T-helper 17 cell (primary cell): ENCODE measurements at regions not wholly inside any gene's neighbourhood (a gene's known extent, or its start where the extent isn't known, plus 50 kb on each side); places are given as distances from the start of the nearest gene placed in this dataset.

Source experiments
- ATAC-seq: fragments of 150-1000 bp; cut with Tn5 transposase; 2 replicates; pipeline ENCODE4 v1.10.0; 2021; ENCODE audit warnings: mild to moderate bottlenecking, moderate library complexity
- DNase-seq, 3 donors: peaks; one replicate each; pipeline versions ENCODE4 v3.0.0 to v3.0.0-alpha.2; 2020 to 2021
- H3K9me3 ChIP-seq: one replicate; pipeline ENCODE4 v1.7.0; 2013; ENCODE audit warnings: low read length, mild to moderate bottlenecking; ENCODE audit not compliant: control insufficient read depth, poor library complexity, severe bottlenecking
- H3K27ac Mint-ChIP-seq: one replicate; pipeline ENCODE4 v1.8.0; 2022; ENCODE audit warnings: mild to moderate bottlenecking, moderate library complexity, mixed read lengths
- H3K27me3 Mint-ChIP-seq: one replicate; pipeline ENCODE4 v1.8.0; 2022; ENCODE audit warnings: mixed read lengths
- H3K36me3 Mint-ChIP-seq: one replicate; pipeline ENCODE4 v1.8.0; 2022; ENCODE audit warnings: low read depth, mixed read lengths
- H3K4me1 Mint-ChIP-seq: one replicate; pipeline ENCODE4 v1.8.0; 2022; ENCODE audit warnings: mild to moderate bottlenecking, mixed read lengths
- H3K4me3 Mint-ChIP-seq: one replicate; pipeline ENCODE4 v1.8.0; 2022; ENCODE audit warnings: mild to moderate bottlenecking, moderate library complexity, mixed read lengths

DNA sequence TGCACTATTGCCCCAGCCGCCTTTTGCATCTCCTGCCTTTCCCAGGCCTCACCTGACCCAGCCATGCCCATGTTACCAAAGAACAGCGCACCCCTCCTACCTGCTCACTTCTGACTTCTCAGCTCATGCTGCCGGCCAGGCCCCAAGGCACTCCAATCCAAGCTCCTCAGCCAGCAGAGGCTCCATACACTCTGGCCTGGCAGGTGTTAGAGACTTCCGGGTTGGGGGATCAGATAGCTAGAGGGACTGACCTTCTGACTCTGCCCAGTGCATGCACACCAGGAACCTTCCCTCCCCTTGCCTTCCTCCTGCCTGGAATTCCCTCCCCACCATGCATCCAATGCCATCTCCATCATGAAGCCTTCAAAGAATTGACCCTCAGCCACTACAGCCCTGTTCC, 56.2 kb upstream of the ZMIZ1 start:
- Mint-ChIP-seq H3K4me1 (peaks cover 11% of the 10 kb centered on the region), H3K27me3 (no peaks in the 10 kb centered on the region), H3K4me3 (no peak overlapping the region), H3K36me3 (no peaks in the 10 kb centered on the region), H3K27ac (peak overlapping the region; percentile 34)
- ATAC-seq (no peak), DNase-seq (no peak)
- H3K9me3 ChIP-seq = no peaks in the 10 kb centered on the region

GRCh38 chr10:79013406-79013987, 55.3 kb upstream of the ZMIZ1 start:
- H3K9me3 ChIP-seq = peaks cover 5% of the 10 kb centered on the region
- Mint-ChIP-seq H3K36me3 (no peaks in the 10 kb centered on the region), H3K27ac (no peak overlapping the region), H3K4me1 (peaks cover 8% of the 10 kb centered on the region), H3K27me3 (no peaks in the 10 kb centered on the region), H3K4me3 (no peak overlapping the region)
- ATAC-seq (no peak), DNase-seq (no peak)

DNA sequence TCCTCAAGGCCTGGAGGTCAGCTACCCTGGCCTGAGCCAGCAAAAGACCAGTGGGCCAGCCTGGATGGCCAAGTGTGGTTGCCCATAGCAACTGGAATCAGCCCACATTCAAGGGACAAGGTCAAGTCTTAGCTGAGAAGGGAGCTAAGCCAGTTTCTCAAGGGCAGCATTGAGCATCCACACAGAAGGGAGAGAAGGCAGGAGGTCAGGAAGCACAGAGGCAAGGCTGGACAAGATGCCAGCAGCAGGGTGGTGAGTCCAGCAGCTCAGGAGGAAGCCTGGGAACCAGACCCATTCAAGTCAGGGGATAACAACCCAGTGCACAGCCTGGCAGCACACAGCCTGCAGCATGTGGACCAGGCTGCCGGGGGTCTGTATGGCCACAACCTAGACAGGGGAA, 54.0 kb upstream of the ZMIZ1 start:
- H3K27ac Mint-ChIP-seq = no peak overlapping the region

GRCh38 chr10:79017882-79018520, 50.8 kb upstream of the ZMIZ1 start:
- Mint-ChIP-seq H3K4me1 (peaks cover 8% of the 10 kb centered on the region), H3K4me3 (no peak overlapping the region), H3K27me3 (no peaks in the 10 kb centered on the region), H3K27ac (no peak overlapping the region), H3K36me3 (no peaks in the 10 kb centered on the region)
- ATAC-seq (no peak), DNase-seq (no peak)
- H3K9me3 ChIP-seq = peaks cover 5% of the 10 kb centered on the region

More for the DNA sequence above, 54.0 kb upstream of the ZMIZ1 start:
- Mint-ChIP-seq H3K27me3 (no peaks in the 10 kb centered on the region), H3K36me3 (no peaks in the 10 kb centered on the region), H3K4me3 (no peak overlapping the region), H3K4me1 (peaks cover 5% of the 10 kb centered on the region)
- no peak for DNase-seq
- peaks cover 5% of the 10 kb centered on the region for H3K9me3 ChIP-seq
- no peak for ATAC-seq

GRCh38 chr10:79018521-79019011, 50.2 kb upstream of the ZMIZ1 start:
- Mint-ChIP-seq H3K4me1 (peaks cover 9% of the 10 kb centered on the region), H3K36me3 (no peaks in the 10 kb centered on the region), H3K4me3 (no peak overlapping the region), H3K27ac (no peak overlapping the region), H3K27me3 (no peaks in the 10 kb centered on the region)
- DNase-seq (no peak), ATAC-seq (no peak)
- H3K9me3 ChIP-seq = peaks cover 5% of the 10 kb centered on the region
